HUES6 (cell line): ENCODE measurements at regions not wholly inside any gene's neighbourhood (a gene's known extent, or its start where the extent isn't known, plus 50 kb on each side); places are given as distances from the start of the nearest gene placed in this dataset.

Experiments used
- H3K27ac ChIP-seq: 2 replicates; pipeline ENCODE4 v1.7.0; 2013; ENCODE audit warnings: low read depth, mild to moderate bottlenecking, low read length, inconsistent platforms
- H3K27me3 ChIP-seq: 2 replicates; pipeline ENCODE4 v1.6.1; 2013; ENCODE audit warnings: low read length; ENCODE audit not compliant: control insufficient read depth, insufficient read depth
- H3K36me3 ChIP-seq: 2 replicates; pipeline ENCODE4 v1.6.1; 2013; ENCODE audit warnings: low read length; ENCODE audit not compliant: control insufficient read depth, insufficient read depth
- H3K4me1 ChIP-seq: 2 replicates; pipeline ENCODE4 v1.6.1; 2013; ENCODE audit warnings: low read length; ENCODE audit not compliant: control insufficient read depth, insufficient read depth
- H3K4me3 ChIP-seq: 2 replicates; pipeline ENCODE4 v1.5.1; 2013; ENCODE audit warnings: low read depth, low read length
- H3K9ac ChIP-seq: one replicate; pipeline ENCODE4 v1.6.1; 2013; ENCODE audit warnings: mild to moderate bottlenecking, low read length
- H3K9me3 ChIP-seq: 2 replicates; pipeline ENCODE4 v1.6.1; 2013; ENCODE audit warnings: low read depth, low read length; ENCODE audit not compliant: control insufficient read depth, insufficient read depth

DNA sequence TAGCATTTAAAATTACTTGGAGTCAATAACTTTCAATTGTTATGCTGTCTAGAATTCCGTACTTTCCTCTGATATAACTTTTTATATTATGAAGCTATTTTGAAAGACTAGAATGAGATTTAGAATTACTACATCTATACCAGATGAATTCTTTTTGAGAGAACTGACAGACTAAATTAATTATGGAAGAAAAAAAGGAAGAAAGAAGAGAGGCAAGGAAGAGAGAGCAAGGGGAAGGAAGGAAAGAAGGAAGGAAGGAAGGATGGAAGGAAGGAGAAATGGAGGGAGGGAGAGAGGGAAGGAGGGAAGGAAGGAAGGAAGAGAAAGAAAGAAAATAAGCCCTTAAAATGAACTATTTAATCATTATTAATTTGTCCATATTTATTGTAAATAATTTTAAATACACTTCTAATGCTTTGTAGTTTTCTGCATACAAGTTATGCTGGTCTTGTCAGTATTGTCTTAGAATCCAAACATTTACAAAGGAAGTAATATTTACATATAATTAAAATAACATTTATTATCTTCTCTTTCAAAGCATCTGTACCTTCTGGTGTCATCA is 280.4 kb upstream of the HSF2 start:
- H3K4me1 ChIP-seq: no peaks in the 10 kb centered on the region
- H3K27ac ChIP-seq: no peak overlapping the region
- no peaks in the 10 kb centered on the region for H3K9me3 ChIP-seq
- no peaks in the 10 kb centered on the region for H3K27me3 ChIP-seq
- no peak overlapping the region for H3K9ac ChIP-seq
- H3K36me3 ChIP-seq: no peaks in the 10 kb centered on the region
- H3K4me3 ChIP-seq: no peak overlapping the region

DNA sequence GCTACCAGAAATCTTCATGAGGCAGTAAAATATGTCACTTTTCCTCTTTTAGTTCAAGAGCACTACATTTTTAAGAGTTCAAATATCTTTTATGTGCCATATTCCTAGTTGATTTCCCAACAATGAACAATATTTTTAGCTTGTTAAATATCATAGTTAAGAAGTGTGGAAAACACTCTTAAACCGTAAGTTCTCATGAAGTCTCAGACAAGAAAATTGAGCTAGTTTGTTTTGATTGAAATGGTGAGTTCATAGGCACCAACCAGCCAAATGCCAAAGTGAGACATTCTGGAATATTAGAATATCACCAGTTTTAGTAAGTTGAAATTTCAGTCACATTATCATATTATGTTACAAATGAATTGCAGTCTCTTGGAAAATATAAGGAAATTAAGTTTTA is 277.2 kb upstream of the HSF2 start:
- Histone ChIP-seq H3K4me1 (no peaks in the 10 kb centered on the region), H3K9ac (no peak overlapping the region), H3K27me3 (no peaks in the 10 kb centered on the region), H3K9me3 (no peaks in the 10 kb centered on the region), H3K36me3 (no peaks in the 10 kb centered on the region), H3K4me3 (no peak overlapping the region), H3K27ac (no peak overlapping the region)

DNA sequence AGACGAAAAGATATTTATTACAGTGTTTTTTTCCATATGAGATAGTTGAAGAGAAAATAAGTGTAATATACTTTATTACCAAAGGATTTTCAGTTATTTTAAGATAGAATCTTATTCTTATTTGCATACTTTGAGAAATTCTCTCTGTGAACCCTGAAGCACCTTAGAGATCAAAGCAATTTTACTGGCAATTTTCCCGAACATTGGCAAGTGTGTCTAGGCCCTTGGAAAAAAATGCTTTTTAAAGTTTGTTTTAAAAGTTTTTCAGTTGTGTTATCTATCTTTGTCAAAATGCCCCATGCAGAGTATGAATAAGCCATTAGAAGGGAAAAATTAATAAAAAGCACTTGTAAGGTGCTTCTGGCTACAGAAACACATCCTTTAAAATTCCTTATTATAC is 276.8 kb upstream of the HSF2 start:
- no peaks in the 10 kb centered on the region for H3K36me3 ChIP-seq
- H3K4me3 ChIP-seq: no peak overlapping the region
- no peak overlapping the region for H3K27ac ChIP-seq
- no peaks in the 10 kb centered on the region for H3K27me3 ChIP-seq
- H3K9me3 ChIP-seq: no peaks in the 10 kb centered on the region
- no peak overlapping the region for H3K9ac ChIP-seq
- no peaks in the 10 kb centered on the region for H3K4me1 ChIP-seq

DNA sequence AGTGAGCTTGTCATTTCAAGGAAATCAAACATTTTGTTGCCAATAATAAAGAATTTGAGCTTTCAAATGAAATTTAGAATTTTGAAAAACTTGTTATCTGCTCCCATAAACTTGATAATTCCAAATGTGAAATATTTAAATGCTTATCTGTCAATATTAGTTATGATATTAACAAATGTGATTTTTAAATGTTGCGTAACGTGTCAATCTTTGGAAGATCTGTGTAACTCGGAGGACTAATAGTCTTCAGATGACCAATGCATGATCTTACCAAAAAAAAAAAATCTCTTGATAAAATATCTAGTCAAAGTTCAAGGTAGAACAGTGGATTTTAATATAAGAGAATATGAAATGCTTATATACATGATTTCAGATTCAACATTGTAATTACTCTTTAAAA is 274.5 kb upstream of the HSF2 start:
- Histone ChIP-seq H3K9me3 (no peaks in the 10 kb centered on the region), H3K27me3 (no peaks in the 10 kb centered on the region), H3K36me3 (no peaks in the 10 kb centered on the region), H3K4me1 (no peaks in the 10 kb centered on the region), H3K27ac (no peak overlapping the region), H3K9ac (no peak overlapping the region), H3K4me3 (no peak overlapping the region)

DNA sequence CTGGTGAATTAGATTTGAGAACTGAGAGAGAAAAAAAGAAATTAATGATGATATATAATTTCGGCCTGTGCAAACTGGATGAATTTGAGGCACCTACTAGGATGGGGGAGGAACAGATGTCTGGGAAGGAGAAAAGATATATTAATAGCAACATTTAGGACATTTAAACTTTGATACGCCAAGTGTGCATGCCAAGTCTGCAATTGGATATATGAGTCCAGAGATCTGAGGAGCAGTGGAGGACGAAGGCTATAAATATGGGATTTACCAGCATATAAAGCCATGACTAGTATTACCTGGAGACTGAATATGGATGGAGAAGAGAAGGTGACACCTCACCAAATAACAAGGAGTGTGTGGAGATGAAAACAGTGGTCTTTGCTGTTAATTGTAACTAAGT is 272.6 kb upstream of the HSF2 start:
- H3K27ac ChIP-seq: no peak overlapping the region

DNA sequence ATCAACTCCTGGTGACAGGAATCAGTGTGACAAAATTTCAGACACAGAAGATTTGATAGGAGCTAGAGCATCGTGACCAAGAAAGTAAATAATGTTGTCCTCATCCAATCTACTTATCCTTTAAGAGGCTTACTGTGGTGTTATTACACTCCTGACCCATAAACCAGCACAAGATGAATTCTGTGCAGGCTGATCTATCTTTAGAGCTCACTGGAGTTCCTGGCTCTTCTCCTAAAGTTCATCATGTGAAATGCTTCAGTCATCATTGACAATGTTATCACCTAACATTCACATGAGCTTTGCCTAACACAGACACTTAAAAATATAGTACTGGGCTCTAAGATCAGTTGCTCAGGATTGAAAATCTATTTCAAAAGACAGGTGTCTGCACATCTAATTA is 271.0 kb upstream of the HSF2 start:
- Histone ChIP-seq H3K36me3 (no peaks in the 10 kb centered on the region), H3K27ac (no peak overlapping the region), H3K4me1 (no peaks in the 10 kb centered on the region), H3K4me3 (no peak overlapping the region), H3K9me3 (no peaks in the 10 kb centered on the region), H3K9ac (no peak overlapping the region), H3K27me3 (no peaks in the 10 kb centered on the region)

More for the DNA sequence above, 272.6 kb upstream of the HSF2 start:
- Histone ChIP-seq H3K9me3 (no peaks in the 10 kb centered on the region), H3K9ac (no peak overlapping the region), H3K4me3 (no peak overlapping the region), H3K36me3 (no peaks in the 10 kb centered on the region), H3K27me3 (no peaks in the 10 kb centered on the region), H3K4me1 (no peaks in the 10 kb centered on the region)

DNA sequence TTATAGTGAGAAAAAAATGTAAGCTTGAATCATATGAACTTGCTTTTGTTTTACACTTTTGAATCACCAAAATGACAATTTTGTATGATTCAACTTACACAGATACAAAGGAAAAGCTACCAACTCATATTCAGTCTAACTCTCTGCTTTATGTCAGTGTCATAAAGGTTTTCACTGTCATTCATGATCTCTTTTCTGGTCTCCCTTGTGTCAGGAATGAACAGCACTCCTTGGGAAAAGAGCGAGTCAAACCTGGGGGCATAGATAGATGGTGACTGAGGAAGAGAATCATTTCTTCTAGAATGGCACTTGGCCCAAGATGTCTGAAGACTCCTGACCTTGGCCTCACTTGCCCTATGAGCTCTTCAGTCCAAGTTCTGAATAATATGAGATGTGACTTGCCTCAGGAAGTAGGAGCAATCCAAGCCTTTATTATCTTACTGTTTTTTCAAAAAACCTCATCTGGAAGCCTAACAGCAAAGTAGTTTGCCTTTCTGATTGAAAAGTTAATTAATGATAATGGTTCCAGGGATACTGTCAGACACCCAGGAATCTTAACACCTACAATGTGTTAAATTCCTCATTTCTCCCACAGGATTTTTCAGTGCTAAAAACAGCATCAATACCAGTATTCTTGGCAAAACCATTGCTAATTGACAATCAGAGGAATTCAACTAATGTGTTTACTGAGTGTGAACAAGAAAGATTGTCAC is 270.0 kb upstream of the HSF2 start:
- Histone ChIP-seq H3K4me3 (no peak overlapping the region), H3K4me1 (no peaks in the 10 kb centered on the region), H3K9ac (no peak overlapping the region), H3K27ac (no peak overlapping the region), H3K36me3 (no peaks in the 10 kb centered on the region), H3K27me3 (no peaks in the 10 kb centered on the region), H3K9me3 (no peaks in the 10 kb centered on the region)

DNA sequence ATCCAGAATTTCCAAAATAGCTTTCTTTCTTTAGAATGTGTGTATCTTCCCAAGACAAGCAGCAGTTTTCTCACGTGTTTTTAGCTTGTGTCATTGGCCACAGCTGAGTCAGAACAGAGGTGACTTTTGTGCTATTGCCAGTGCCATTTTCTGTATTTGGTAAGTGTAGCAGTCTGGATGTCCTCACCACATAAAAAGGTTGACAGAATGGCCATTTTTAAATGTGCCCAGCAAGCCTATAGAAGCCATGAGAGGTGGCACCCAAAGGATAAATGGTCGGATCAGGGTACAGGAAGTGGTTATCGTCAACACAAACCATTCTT is 269.5 kb upstream of the HSF2 start:
- no peak overlapping the region for H3K4me3 ChIP-seq
- H3K27me3 ChIP-seq: no peaks in the 10 kb centered on the region
- no peaks in the 10 kb centered on the region for H3K4me1 ChIP-seq
- H3K36me3 ChIP-seq: no peaks in the 10 kb centered on the region
- no peaks in the 10 kb centered on the region for H3K9me3 ChIP-seq
- no peak overlapping the region for H3K9ac ChIP-seq
- no peak overlapping the region for H3K27ac ChIP-seq

DNA sequence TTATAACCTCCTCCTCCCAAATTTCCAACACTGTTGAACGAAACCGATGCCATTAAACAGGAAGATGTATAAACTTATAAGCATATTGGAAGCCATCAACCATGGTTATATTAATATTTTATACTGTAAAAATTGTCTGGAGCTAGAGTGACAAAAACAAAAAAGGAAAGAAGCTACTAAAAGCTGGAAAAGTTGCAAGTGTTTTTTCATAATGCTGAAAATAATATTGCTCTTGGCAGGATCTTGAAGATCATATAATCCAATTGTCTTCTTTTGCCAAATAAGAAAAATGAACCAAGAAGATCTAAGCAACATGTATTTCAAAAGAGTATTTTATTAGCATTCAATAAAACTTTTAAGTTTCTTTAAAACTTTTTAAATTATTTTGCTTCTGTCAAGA is 268.9 kb upstream of the HSF2 start:
- Histone ChIP-seq H3K9ac (no peak overlapping the region), H3K4me3 (no peak overlapping the region), H3K4me1 (no peaks in the 10 kb centered on the region), H3K27ac (no peak overlapping the region), H3K27me3 (no peaks in the 10 kb centered on the region), H3K9me3 (no peaks in the 10 kb centered on the region), H3K36me3 (no peaks in the 10 kb centered on the region)

DNA sequence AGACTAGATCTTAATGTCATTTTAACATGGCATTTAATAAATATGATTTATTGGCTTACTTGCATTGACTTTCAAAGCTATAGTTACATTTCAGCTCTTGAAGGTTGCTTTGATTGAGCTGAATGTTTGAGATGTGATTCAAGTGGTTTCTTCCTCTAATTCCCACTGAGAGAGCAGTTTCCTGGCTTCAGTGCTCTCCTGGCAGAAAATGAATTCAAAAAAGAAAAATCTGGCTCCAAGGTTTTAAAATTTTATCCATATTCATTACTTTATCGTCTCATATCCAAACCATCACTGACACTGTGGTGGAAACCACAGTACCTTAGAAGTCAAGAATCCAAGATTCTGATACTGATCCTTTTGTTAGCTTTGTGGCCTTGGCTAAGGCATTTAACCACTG is 263.1 kb upstream of the HSF2 start:
- Histone ChIP-seq H3K9me3 (no peaks in the 10 kb centered on the region), H3K27me3 (no peaks in the 10 kb centered on the region), H3K27ac (no peak overlapping the region), H3K36me3 (no peaks in the 10 kb centered on the region), H3K4me1 (no peaks in the 10 kb centered on the region), H3K9ac (no peak overlapping the region), H3K4me3 (no peak overlapping the region)

DNA sequence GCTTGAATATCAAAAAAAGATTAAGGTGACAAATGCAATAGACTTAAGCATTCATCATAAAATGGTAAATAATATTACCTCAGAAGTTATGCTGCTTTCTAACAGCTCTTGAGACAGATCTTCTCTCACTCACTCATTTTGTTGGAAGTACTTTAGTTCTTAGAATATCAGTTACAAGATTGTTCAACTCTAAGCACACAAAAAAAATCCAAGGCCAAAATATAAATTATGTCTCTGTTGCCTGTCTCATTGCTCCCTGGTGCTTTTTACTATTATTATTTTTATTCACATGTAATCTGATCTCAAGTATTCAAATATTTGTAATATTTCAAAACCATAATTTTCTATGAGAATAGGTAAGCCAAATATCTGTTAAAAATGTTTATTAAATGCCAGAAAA is 259.4 kb upstream of the HSF2 start:
- Histone ChIP-seq H3K4me3 (no peak overlapping the region), H3K9me3 (no peaks in the 10 kb centered on the region), H3K4me1 (no peaks in the 10 kb centered on the region), H3K9ac (no peak overlapping the region), H3K27ac (no peak overlapping the region), H3K36me3 (no peaks in the 10 kb centered on the region), H3K27me3 (no peaks in the 10 kb centered on the region)

DNA sequence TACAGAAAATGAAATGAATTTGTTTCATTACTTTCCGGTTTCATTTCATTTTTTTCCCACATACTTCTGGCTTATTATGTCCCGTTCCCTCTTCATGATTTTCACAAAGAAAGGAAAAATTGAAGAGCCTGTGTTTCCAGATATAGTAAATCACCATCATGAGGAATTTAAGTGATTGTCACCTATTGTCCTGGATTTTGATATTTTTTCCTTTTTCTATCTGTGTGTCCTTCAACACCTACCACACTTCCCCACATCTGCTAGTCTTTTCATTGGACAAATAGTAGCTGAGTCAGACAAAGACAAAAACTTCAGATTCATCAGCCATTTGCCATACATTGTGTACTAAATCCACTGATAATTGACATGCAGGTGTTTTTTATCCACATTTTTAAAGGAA is 258.2 kb upstream of the HSF2 start:
- H3K9ac ChIP-seq: no peak overlapping the region
- no peaks in the 10 kb centered on the region for H3K27me3 ChIP-seq
- no peaks in the 10 kb centered on the region for H3K4me1 ChIP-seq
- no peak overlapping the region for H3K27ac ChIP-seq
- H3K36me3 ChIP-seq: no peaks in the 10 kb centered on the region
- H3K9me3 ChIP-seq: no peaks in the 10 kb centered on the region
- no peak overlapping the region for H3K4me3 ChIP-seq
